ENCODE measurements at regions not wholly inside any gene's neighbourhood (a gene's known extent, or its start where the extent isn't known, plus 50 kb on each side); places are given as distances from the start of the nearest gene placed in this dataset.

DNA sequence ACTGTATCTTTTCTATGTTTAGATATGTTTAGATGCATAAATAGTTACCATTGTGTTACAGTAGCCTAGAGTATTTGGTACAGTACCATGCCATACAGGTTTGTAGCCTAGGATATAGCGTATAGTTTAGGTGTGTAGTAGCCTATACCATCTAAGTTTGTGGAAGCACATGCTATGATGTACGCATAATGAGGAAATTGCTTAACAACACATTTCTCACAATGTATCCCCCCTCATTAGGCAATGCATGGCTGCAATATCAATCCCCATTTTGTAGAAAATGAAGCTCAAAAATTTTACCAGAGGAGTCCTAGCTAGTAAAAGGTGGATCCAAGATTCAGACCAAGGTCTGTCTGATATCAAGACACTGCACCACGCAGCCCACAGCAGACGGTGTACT is 376.4 kb upstream of the NFE2L3 start:
- intact Hi-C loops (cut with DNase I) = no loop called here
- DNase-seq (no peak), ATAC-seq (no peak)
- no peak overlapping the region for H3K4me3 ChIP-seq
- H3K4me1 ChIP-seq = no peaks in the 10 kb centered on the region
- H3K27me3 ChIP-seq = no peaks in the 10 kb centered on the region
- H3K9me3 ChIP-seq = no peaks in the 10 kb centered on the region
- H3K36me3 ChIP-seq = no peaks in the 10 kb centered on the region
- TF ChIP-seq CTCF (IDR thresholded peaks at IDR 0.05) = no peak
- H3K27ac ChIP-seq = no peak overlapping the region

DNA sequence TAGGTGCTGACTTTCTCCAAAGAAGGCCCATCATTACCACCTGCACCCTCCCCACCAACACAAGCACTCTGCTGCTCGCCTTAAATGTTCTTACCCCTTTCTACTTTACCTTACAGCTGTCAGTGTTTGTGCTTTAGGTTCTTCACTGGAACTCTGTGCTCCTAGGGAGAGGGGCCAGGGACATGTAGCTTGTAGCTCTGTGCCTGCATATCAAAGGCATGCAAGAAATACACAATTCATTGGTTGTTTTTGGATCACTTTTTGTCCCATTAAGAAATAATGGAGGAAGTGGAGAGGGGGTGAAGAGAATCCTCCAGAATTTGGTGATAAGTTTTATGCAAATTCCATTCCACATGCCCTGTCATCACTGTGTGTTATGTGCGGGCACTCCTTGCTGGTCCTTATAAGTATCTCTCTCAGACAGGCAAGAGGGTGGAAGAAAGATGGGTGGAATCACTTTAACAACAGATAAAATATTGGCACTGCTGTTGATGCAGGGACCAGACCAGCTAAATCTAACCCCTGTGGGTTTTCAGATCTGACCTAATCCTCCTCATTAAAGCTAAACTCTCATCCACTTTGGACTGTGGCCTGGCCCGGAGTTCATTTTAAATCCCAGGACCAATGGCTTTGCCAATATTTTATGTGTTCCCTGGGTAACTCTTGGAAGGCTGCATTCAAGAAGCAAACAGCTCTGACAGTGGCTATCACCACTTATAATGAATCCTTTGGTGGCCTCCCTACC is 375.8 kb upstream of the NFE2L3 start:
- Histone ChIP-seq H3K4me3 (no peak overlapping the region), H3K4me1 (no peaks in the 10 kb centered on the region), H3K9me3 (no peaks in the 10 kb centered on the region), H3K36me3 (no peaks in the 10 kb centered on the region), H3K27me3 (no peaks in the 10 kb centered on the region), H3K27ac (no peak overlapping the region)
- ATAC-seq (no peak), DNase-seq (no peak)
- TF ChIP-seq CTCF (IDR thresholded peaks at IDR 0.05) = no peak
- intact Hi-C loops (cut with DNase I) = no loop called here

DNA sequence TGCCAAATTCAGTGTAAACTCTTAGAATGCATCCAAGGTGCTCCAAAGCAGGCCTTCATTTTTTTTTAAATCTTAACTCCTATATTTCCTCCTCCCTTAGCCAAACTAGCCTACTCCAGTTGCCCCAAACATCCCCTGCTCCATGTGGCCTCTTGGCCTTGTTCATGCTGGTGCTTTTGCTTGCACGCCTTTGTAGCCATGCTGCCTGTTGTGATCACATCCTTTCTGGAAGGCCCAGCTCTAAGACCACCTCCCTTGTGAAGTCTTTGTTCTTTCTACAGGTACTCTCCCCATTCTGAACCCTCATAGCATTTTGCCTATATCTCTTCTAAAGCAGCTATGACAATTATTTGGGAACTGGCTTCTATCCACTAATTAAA is 375.3 kb upstream of the NFE2L3 start:
- intact Hi-C loops (cut with DNase I) = no loop called here
- Histone ChIP-seq H3K27ac (no peak overlapping the region), H3K27me3 (no peaks in the 10 kb centered on the region), H3K36me3 (no peaks in the 10 kb centered on the region), H3K4me3 (no peak overlapping the region), H3K4me1 (no peaks in the 10 kb centered on the region), H3K9me3 (no peaks in the 10 kb centered on the region)
- ATAC-seq = no peak
- DNase-seq = no peak
- TF ChIP-seq CTCF (IDR thresholded peaks at IDR 0.05) = no peak

GRCh38 chr7:25777969-25778708 is 373.9 kb upstream of the NFE2L3 start:
- no peaks in the 10 kb centered on the region for H3K9me3 ChIP-seq
- H3K27me3 ChIP-seq = no peaks in the 10 kb centered on the region
- no peak for TF ChIP-seq CTCF (IDR thresholded peaks at IDR 0.05)
- DNase-seq = no peak
- no peaks in the 10 kb centered on the region for H3K4me1 ChIP-seq
- no peaks in the 10 kb centered on the region for H3K36me3 ChIP-seq
- H3K4me3 ChIP-seq = no peak overlapping the region
- H3K27ac ChIP-seq = no peak overlapping the region
- no peak for ATAC-seq
- intact Hi-C loops (cut with DNase I) = no loop called here

DNA sequence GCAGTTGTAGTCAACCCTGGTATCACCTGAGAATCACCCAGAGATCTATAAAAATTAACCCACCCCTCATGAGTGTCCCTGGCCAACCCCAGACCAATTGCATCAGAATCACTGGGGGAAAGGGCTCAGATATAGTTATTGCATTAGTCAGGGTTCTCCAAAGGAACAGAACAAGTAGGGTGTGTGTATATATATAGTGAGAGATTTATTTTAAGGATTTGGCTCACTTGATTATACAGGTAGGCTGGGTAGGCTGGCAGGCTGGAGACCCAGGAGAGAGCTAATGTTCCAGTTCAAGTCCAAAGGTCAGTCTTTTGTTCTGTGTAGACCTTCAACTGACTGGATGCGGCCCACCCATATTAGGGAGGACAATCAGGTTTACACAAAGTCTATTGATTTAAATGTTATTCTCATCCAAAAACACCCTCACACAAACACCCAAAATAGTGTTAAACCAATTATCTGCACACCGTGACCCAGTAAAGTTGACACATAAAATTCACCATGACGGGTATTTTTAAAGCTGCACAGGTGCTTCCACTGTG is 372.9 kb upstream of the NFE2L3 start:
- no peaks in the 10 kb centered on the region for H3K36me3 ChIP-seq

More for the DNA sequence above, 372.9 kb upstream of the NFE2L3 start:
- DNase-seq (no peak), ATAC-seq (no peak)
- no peak overlapping the region for H3K27ac ChIP-seq
- H3K4me3 ChIP-seq = no peak overlapping the region
- no peaks in the 10 kb centered on the region for H3K27me3 ChIP-seq
- no peaks in the 10 kb centered on the region for H3K4me1 ChIP-seq
- TF ChIP-seq CTCF (IDR thresholded peaks at IDR 0.05) = no peak
- H3K9me3 ChIP-seq = no peaks in the 10 kb centered on the region
- intact Hi-C loops (cut with DNase I) = no loop called here

Data from left lung (tissue), 4 donors.